GM12875 (cell line): ENCODE measurements at regions not wholly inside any gene's neighbourhood (a gene's known extent, or its start where the extent isn't known, plus 50 kb on each side); places are given as distances from the start of the nearest gene placed in this dataset.
"Not testable (repeated sequence)": the region's sequence is repeated elsewhere in the genome, so short reads cannot be mapped to it uniquely, and the experiment has no call there.

Source experiments
- H3K4me3 ChIP-seq: one replicate; pipeline ENCODE4 v1.5.1; 2011; ENCODE audit warnings: low read depth, low read length, control low read depth
- TF ChIP-seq, protein P1 (sequence below): IDR thresholded peaks from 2 replicates; pipeline ENCODE4 v1.5.1; 2011; ENCODE audit warnings: low read depth, mild to moderate bottlenecking, control low read depth, inconsistent platforms, low read length, moderate library complexity, borderline replicate concordance; ENCODE audit not compliant: insufficient read depth

GRCh38 chr12:85617307-85618091, 218.7 kb downstream of the RASSF9 start:
- no peak overlapping the region for H3K4me3 ChIP-seq
- TF ChIP-seq, protein P1, sequence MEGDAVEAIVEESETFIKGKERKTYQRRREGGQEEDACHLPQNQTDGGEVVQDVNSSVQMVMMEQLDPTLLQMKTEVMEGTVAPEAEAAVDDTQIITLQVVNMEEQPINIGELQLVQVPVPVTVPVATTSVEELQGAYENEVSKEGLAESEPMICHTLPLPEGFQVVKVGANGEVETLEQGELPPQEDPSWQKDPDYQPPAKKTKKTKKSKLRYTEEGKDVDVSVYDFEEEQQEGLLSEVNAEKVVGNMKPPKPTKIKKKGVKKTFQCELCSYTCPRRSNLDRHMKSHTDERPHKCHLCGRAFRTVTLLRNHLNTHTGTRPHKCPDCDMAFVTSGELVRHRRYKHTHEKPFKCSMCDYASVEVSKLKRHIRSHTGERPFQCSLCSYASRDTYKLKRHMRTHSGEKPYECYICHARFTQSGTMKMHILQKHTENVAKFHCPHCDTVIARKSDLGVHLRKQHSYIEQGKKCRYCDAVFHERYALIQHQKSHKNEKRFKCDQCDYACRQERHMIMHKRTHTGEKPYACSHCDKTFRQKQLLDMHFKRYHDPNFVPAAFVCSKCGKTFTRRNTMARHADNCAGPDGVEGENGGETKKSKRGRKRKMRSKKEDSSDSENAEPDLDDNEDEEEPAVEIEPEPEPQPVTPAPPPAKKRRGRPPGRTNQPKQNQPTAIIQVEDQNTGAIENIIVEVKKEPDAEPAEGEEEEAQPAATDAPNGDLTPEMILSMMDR = no peak

- no peak overlapping the region for H3K4me3 ChIP-seq
- TF ChIP-seq, protein P1 = no peak
These were observed 215.2 kb downstream of the RASSF9 start for GRCh38 chr12:85621041-85621440.

DNA sequence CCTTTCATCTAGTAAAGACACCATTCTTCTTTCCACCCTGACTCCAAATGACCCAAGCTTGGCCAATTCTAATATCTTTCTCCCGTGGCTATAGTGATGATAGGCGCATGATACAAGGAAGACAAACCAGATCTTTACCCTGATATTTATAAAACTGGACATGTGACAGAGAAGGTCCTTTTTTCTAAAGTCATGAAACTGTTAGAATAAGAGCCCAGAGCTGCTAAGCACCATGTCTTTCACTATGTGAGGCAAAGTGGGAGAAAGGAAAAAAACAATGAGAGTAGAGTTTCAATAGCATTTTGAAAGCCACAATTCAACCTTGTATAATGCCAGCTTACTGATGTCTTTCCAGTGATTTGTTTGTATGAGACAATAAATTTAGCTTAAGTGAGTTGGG, 212.4 kb downstream of the RASSF9 start:
- no peak overlapping the region for H3K4me3 ChIP-seq
- TF ChIP-seq, protein P1 = no peak

DNA sequence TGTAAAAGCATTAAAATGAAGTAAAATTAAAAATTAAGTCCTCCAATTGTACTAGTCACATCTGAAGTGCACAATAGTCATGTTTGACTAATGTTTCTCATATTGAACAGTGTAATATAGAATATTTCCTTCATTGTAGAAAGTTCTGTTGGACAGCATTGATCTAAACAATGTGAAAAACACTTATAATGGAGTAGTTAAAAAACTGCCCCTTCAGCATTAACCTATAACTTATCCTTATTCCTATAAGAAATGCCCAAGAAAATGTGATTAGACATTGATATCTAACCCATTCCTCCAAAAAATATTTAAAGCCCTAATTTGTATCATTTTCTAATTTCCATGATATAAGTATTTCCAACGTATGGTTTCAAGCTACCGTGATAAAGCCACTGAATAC, 210.7 kb downstream of the RASSF9 start:
- H3K4me3 ChIP-seq = no peak overlapping the region
- TF ChIP-seq, protein P1 = no peak

DNA sequence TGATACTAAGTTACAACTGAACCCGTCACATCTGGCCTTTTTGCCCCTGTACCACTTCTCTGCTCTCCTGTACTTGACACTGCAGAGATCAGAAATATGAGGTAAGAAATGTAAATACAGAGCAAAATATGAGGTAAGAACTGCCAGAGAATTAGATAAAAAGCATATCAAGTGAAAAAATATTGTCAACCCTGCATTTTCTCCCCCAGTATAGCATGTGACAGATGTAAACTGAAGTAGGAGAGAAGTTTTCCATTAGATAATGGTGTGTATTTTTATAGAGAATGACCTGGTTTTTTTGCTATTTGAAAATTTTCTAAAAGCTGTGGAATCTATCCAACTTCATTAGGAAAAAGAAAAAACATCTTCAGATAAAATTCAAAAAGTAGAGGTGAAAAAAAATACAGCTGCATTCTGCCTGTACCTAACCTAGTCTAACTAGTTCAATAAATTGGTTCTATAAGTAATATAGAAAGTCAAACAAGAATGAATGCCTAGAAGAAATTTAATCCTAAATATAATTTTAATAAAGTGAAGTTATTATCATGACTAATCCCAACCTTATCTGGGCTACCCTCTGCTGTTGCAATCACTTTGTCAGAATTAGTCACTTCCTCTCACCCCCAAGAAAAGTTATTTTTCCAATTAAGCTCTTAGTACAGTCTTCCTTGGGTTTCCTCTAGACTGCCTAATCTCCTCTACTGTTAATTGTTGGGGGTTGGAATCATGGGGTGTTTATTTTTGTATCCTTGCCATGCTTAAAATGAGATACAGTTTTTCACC, 210.0 kb downstream of the RASSF9 start:
- no peak overlapping the region for H3K4me3 ChIP-seq
- TF ChIP-seq, protein P1 = no peak

- H3K4me3 ChIP-seq = no peak overlapping the region
- TF ChIP-seq, protein P1 = no peak
These were observed 209.4 kb downstream of the RASSF9 start for GRCh38 chr12:85626784-85627171.

- TF ChIP-seq, protein P1 = no peak
- H3K4me3 ChIP-seq = no peak overlapping the region
These were observed 208.6 kb downstream of the RASSF9 start for GRCh38 chr12:85627584-85627983.

GRCh38 chr12:85628562-85628961, 207.6 kb downstream of the RASSF9 start:
- not testable (repeated sequence) for H3K4me3 ChIP-seq
